CD14-positive monocyte (primary cell): ENCODE measurements at regions not wholly inside any gene's neighbourhood (a gene's known extent, or its start where the extent isn't known, plus 50 kb on each side); places are given as distances from the start of the nearest gene placed in this dataset.

Source experiments
- DNase-seq, 3 donors: peaks; one replicate each; pipeline ENCODE4 v3.0.0-alpha.2; 2011 to 2022
- H2AFZ ChIP-seq: 2 replicates; pipeline ENCODE4 v1.6.0; 2012; ENCODE audit warnings: mild to moderate bottlenecking, low read depth, low read length, inconsistent platforms; ENCODE audit not compliant: insufficient read depth, poor library complexity, severe bottlenecking
- H3K27ac ChIP-seq, 2 donors: 1 replicate in 1 of 2; 2 replicates in 1 of 2; pipeline ENCODE4 v1.5.1; 2012 to 2013; ENCODE audit warnings: low read length in 2 of 2, control low read depth in 1 of 2, inconsistent platforms in 1 of 2, low read depth in 1 of 2, mild to moderate bottlenecking in 1 of 2
- H3K27me3 ChIP-seq, 2 donors: one replicate each; pipeline versions ENCODE4 v1.6.0 to v1.6.1; 2011 to 2013; ENCODE audit warnings: low read length in 2 of 2; ENCODE audit not compliant: control insufficient read depth in 2 of 2, insufficient read depth in 2 of 2
- H3K36me3 ChIP-seq, 2 donors: replicated peaks in 1 of 2; 1 replicate in 1 of 2; 2 replicates in 1 of 2; pipeline versions ENCODE4 v1.5.1 to v1.6.1; 2012 to 2013; ENCODE audit warnings: low read length in 2 of 2, control low read depth in 1 of 2, inconsistent platforms in 1 of 2, mild to moderate bottlenecking in 1 of 2; ENCODE audit not compliant: insufficient read depth in 2 of 2, control insufficient read depth in 1 of 2
- H3K4me1 ChIP-seq, 2 donors: 1 replicate in 1 of 2; 2 replicates in 1 of 2; pipeline versions ENCODE4 v1.5.1 to v1.6.1; 2012 to 2013; ENCODE audit warnings: low read length in 2 of 2, control low read depth in 1 of 2, inconsistent platforms in 1 of 2, mild to moderate bottlenecking in 1 of 2, moderate library complexity in 1 of 2; ENCODE audit not compliant: insufficient read depth in 2 of 2, control insufficient read depth in 1 of 2
- H3K4me2 ChIP-seq: replicated peaks from 2 replicates; pipeline ENCODE3; 2012; ENCODE audit warnings: low read length, moderate library complexity, mild to moderate bottlenecking; ENCODE audit not compliant: poor library complexity, severe bottlenecking; ENCODE audit errors: extremely low read depth
- H3K4me3 ChIP-seq, 3 experiments: fragments of 200-600 bp in 1 of 3; sonication (generic) in 1 of 3; replicated peaks in 1 of 3; 1 replicate in 2 of 3; 2 replicates in 1 of 3; pipeline ENCODE4 v1.5.1; 2011 to 2013; ENCODE audit warnings: low read length in 3 of 3, mild to moderate bottlenecking in 3 of 3, control low read depth in 2 of 3, low read depth in 2 of 3, inconsistent platforms in 1 of 3, moderate library complexity in 1 of 3
- H3K79me2 ChIP-seq: 2 replicates; pipeline ENCODE4 v1.6.0; 2012; ENCODE audit warnings: mild to moderate bottlenecking, control low read depth, inconsistent platforms, low read length, moderate library complexity; ENCODE audit not compliant: insufficient read depth
- H3K9ac ChIP-seq: 2 replicates; pipeline ENCODE4 v1.6.0; 2017; ENCODE audit warnings: low read length, mild to moderate bottlenecking; ENCODE audit not compliant: insufficient read depth, poor library complexity, severe bottlenecking
- H3K9me3 ChIP-seq, 2 donors: replicated peaks in 1 of 2; 1 replicate in 1 of 2; 2 replicates in 1 of 2; pipeline versions ENCODE4 v1.5.1 to v1.6.1; 2012 to 2013; ENCODE audit warnings: low read length in 2 of 2, control low read depth in 1 of 2; ENCODE audit not compliant: control insufficient read depth in 1 of 2, insufficient read depth in 1 of 2
- H4K20me1 ChIP-seq: 2 replicates; pipeline ENCODE4 v1.6.0; 2012; ENCODE audit warnings: mild to moderate bottlenecking, low read length, control low read depth, moderate library complexity; ENCODE audit not compliant: insufficient read depth
- H3K27ac Mint-ChIP-seq, 7 donors: one replicate each; pipeline ENCODE4 v1.8.0; 2020; ENCODE audit warnings: mild to moderate bottlenecking in 7 of 7, mixed read lengths in 7 of 7, moderate library complexity in 6 of 7, inconsistent platforms in 2 of 7
- H3K27me3 Mint-ChIP-seq, 3 donors: one replicate each; pipeline ENCODE4 v1.8.0; 2021 to 2022; ENCODE audit warnings: low read depth in 3 of 3, mild to moderate bottlenecking in 3 of 3, mixed read lengths in 3 of 3, moderate library complexity in 3 of 3, inconsistent platforms in 1 of 3
- H3K36me3 Mint-ChIP-seq, 2 donors: one replicate each; pipeline ENCODE4 v1.8.0; 2020; ENCODE audit warnings: mixed read lengths in 2 of 2, inconsistent platforms in 1 of 2, mild to moderate bottlenecking in 1 of 2
- H3K4me1 Mint-ChIP-seq: one replicate; pipeline ENCODE4 v1.8.0; 2020; ENCODE audit warnings: mild to moderate bottlenecking, mixed read lengths
- H3K4me3 Mint-ChIP-seq, 2 donors: one replicate each; pipeline ENCODE4 v1.8.0; 2020; ENCODE audit warnings: mild to moderate bottlenecking in 2 of 2, mixed read lengths in 2 of 2, moderate library complexity in 1 of 2
- H3K9me3 Mint-ChIP-seq, 7 donors: one replicate each; pipeline ENCODE4 v1.8.0; 2020 to 2022; ENCODE audit warnings: mixed read lengths in 7 of 7, mild to moderate bottlenecking in 6 of 7, moderate library complexity in 6 of 7, inconsistent platforms in 2 of 7
- CTCF ChIP-seq: fragments of 200-600 bp; IDR thresholded peaks from one replicate; pipeline ENCODE4 v1.8.0; 2022; ENCODE audit warnings: antibody characterized with exemption, mild to moderate bottlenecking
- WGBS: methylation state at CpG from one replicate; pipeline ENCODE4 v1.1.5; 2013; ENCODE audit warnings: missing lambda C conversion rate; ENCODE audit not compliant: insufficient coverage; 5-methylcytosine and 5-hydroxymethylcytosine counted together
- intact Hi-C, 2 donors: fragments of 100-400 bp; cut with micrococcal nuclease; formaldehyde crosslinking; loops; one replicate each; pipeline versions ENCODE4 v1.15.0 to v1.15.1; 2023

- WGBS: 100% methylated on average over 1 of the region's 1 CpG
- Histone ChIP-seq H3K36me3 (no peaks in the 10 kb centered on the region), H4K20me1 (no peaks in the 10 kb centered on the region), H3K4me3 (no peak overlapping the region), H3K27me3 (no peaks in the 10 kb centered on the region), H3K27ac (no peak overlapping the region), H3K4me1 (no peaks in the 10 kb centered on the region), H3K79me2 (no peaks in the 10 kb centered on the region), H2AFZ (no peak overlapping the region), H3K9me3 (no peaks in the 10 kb centered on the region), H3K4me2 (no peak overlapping the region), H3K9ac (no peak overlapping the region)
- no peaks in the 10 kb centered on the region for H3K36me3 Mint-ChIP-seq
- no peak for TF ChIP-seq CTCF
- H3K27ac Mint-ChIP-seq: no peak overlapping the region
- intact Hi-C loops: no loop called here
- peaks cover 0 to 2% (median 0%) of the 10 kb centered on the region in 7 donors for H3K9me3 Mint-ChIP-seq
- H3K4me3 Mint-ChIP-seq: no peak overlapping the region
- no peak for DNase-seq
- no peaks in the 10 kb centered on the region for H3K27me3 Mint-ChIP-seq
- no peaks in the 10 kb centered on the region for H3K4me1 Mint-ChIP-seq
Observed at GRCh38 chr4:162352580-162353107, 188.8 kb upstream of the FSTL5 start.

- H3K4me3 ChIP-seq: no peak overlapping the region
- WGBS: no CpG with 5 or more reads among the region's 2 CpGs
- H4K20me1 ChIP-seq: no peaks in the 10 kb centered on the region
- H3K27me3 ChIP-seq: no peaks in the 10 kb centered on the region
- Mint-ChIP-seq H3K36me3 (no peaks in the 10 kb centered on the region), H3K9me3 (peaks cover 0 to 2% (median 0%) of the 10 kb centered on the region in 7 donors), H3K4me3 (no peak overlapping the region), H3K27me3 (no peaks in the 10 kb centered on the region), H3K27ac (no peak overlapping the region), H3K4me1 (no peaks in the 10 kb centered on the region)
- H3K36me3 ChIP-seq: no peaks in the 10 kb centered on the region
- no peaks in the 10 kb centered on the region for H3K4me1 ChIP-seq
- H3K27ac ChIP-seq: no peak overlapping the region
- no peaks in the 10 kb centered on the region for H3K79me2 ChIP-seq
- no peak for DNase-seq
- H3K4me2 ChIP-seq: no peak overlapping the region
- H3K9me3 ChIP-seq: no peaks in the 10 kb centered on the region
- no peak for TF ChIP-seq CTCF
- H2AFZ ChIP-seq: no peak overlapping the region
- no peak overlapping the region for H3K9ac ChIP-seq
- intact Hi-C loops: no loop called here
Observed at GRCh38 chr4:162350331-162350730, 186.5 kb upstream of the FSTL5 start.
